CD8-positive, alpha-beta memory T cell (primary cell): ENCODE measurements at regions not wholly inside any gene's neighbourhood (a gene's known extent, or its start where the extent isn't known, plus 50 kb on each side); places are given as distances from the start of the nearest gene placed in this dataset.
A peak's percentile ranks its signal among the peaks of the same experiment; 100 is the strongest.

ENCODE experiments used
- CTCF ChIA-PET: fragments of 350-600 bp; sonication (Branson Sonifier 250); formaldehyde crosslinking; loops from one replicate; lab custom pipeline; 2021; ENCODE audit warnings: antibody characterized with exemption; lab: Charles Lee
- POLR2A ChIA-PET: fragments of 350-600 bp; sonication (Branson Sonifier 250); formaldehyde crosslinking; loops from one replicate; lab custom pipeline; 2021; ENCODE audit warnings: antibody characterized with exemption; lab: Charles Lee
- DNase-seq, 5 donors: peaks; one replicate each; pipeline versions ENCODE4 v3.0.0 to v3.0.0-alpha.2; 2020 to 2022; ENCODE audit warnings: mixed read lengths in 1 of 5
- H3K27ac ChIP-seq: one replicate; pipeline ENCODE4 v1.7.0; 2013; ENCODE audit warnings: low read depth, mild to moderate bottlenecking, low read length, moderate library complexity
- H3K27me3 ChIP-seq: 2 replicates; pipeline ENCODE4 v1.7.0; 2013; ENCODE audit warnings: low read length, mild to moderate bottlenecking; ENCODE audit not compliant: insufficient read depth, poor library complexity, severe bottlenecking
- H3K36me3 ChIP-seq: 2 replicates; pipeline ENCODE4 v1.7.0; 2013; ENCODE audit warnings: mild to moderate bottlenecking, low read length, moderate library complexity; ENCODE audit not compliant: insufficient read depth
- H3K4me1 ChIP-seq: 2 replicates; pipeline ENCODE4 v1.7.0; 2013; ENCODE audit warnings: mild to moderate bottlenecking, low read length, moderate library complexity; ENCODE audit not compliant: insufficient read depth
- H3K4me3 ChIP-seq: 2 replicates; pipeline ENCODE4 v1.7.0; 2013; ENCODE audit warnings: mild to moderate bottlenecking, low read length
- H3K9me3 ChIP-seq: 2 replicates; pipeline ENCODE4 v1.7.0; 2013; ENCODE audit warnings: mild to moderate bottlenecking, low read length
- H3K27ac Mint-ChIP-seq, 8 donors: one replicate each; pipeline ENCODE4 v1.8.0; 2020 to 2021; ENCODE audit warnings: mixed read lengths in 8 of 8, mild to moderate bottlenecking in 6 of 8, inconsistent platforms in 3 of 8, moderate library complexity in 3 of 8
- H3K27me3 Mint-ChIP-seq, 2 donors: one replicate each; pipeline ENCODE4 v1.8.0; 2020 to 2021; ENCODE audit warnings: mixed read lengths in 2 of 2, mild to moderate bottlenecking in 1 of 2, moderate library complexity in 1 of 2
- H3K36me3 Mint-ChIP-seq, 3 donors: one replicate each; pipeline ENCODE4 v1.8.0; 2020 to 2021; ENCODE audit warnings: mixed read lengths in 3 of 3, inconsistent platforms in 1 of 3, mild to moderate bottlenecking in 1 of 3
- H3K4me1 Mint-ChIP-seq, 3 donors: one replicate each; pipeline ENCODE4 v1.8.0; 2020 to 2021; ENCODE audit warnings: mixed read lengths in 3 of 3, inconsistent platforms in 1 of 3, mild to moderate bottlenecking in 1 of 3
- H3K4me3 Mint-ChIP-seq, 7 donors: one replicate each; pipeline ENCODE4 v1.8.0; 2020 to 2021; ENCODE audit warnings: mixed read lengths in 7 of 7, mild to moderate bottlenecking in 6 of 7, moderate library complexity in 4 of 7, inconsistent platforms in 2 of 7
- H3K9me3 Mint-ChIP-seq, 5 donors: one replicate each; pipeline ENCODE4 v1.8.0; 2020 to 2022; ENCODE audit warnings: mixed read lengths in 5 of 5, mild to moderate bottlenecking in 3 of 5, moderate library complexity in 2 of 5, inconsistent platforms in 1 of 5

- DNase-seq, result no peak
- H3K36me3 Mint-ChIP-seq, result peaks cover 1 to 45% (median 14%) of the 10 kb centered on the region in 3 donors
- peaks cover 3 to 5% of the 10 kb centered on the region in 2 donors for H3K27me3 Mint-ChIP-seq
- Histone ChIP-seq H3K27ac (no peak overlapping the region), H3K9me3 (no peaks in the 10 kb centered on the region), H3K36me3 (no peaks in the 10 kb centered on the region), H3K4me1 (no peaks in the 10 kb centered on the region), H3K27me3 (no peaks in the 10 kb centered on the region), H3K4me3 (no peak overlapping the region)
- H3K9me3 Mint-ChIP-seq, result peaks cover 0 to 8% (median 0%) of the 10 kb centered on the region in 5 donors
- ChIA-PET CTCF (no interaction called here), POLR2A (no interaction called here)
- peaks cover 7 to 9% (median 9%) of the 10 kb centered on the region in 3 donors for H3K4me1 Mint-ChIP-seq
- no peak overlapping the region for H3K27ac Mint-ChIP-seq
- H3K4me3 Mint-ChIP-seq, result no peak overlapping the region
These were observed 481.4 kb downstream of the ETS1 start for GRCh38 chr11:128105950-128106349.

- no peak for DNase-seq
- POLR2A ChIA-PET, result no interaction called here
- no peak overlapping the region for H3K27ac ChIP-seq
- H3K4me3 Mint-ChIP-seq, result no peak overlapping the region
- no peaks in the 10 kb centered on the region for H3K36me3 ChIP-seq
- CTCF ChIA-PET, result no interaction called here
- no peaks in the 10 kb centered on the region for H3K4me1 ChIP-seq
- no peaks in the 10 kb centered on the region for H3K9me3 ChIP-seq
- no peak overlapping the region for H3K4me3 ChIP-seq
- peaks cover 7 to 9% (median 9%) of the 10 kb centered on the region in 3 donors for H3K4me1 Mint-ChIP-seq
- peaks cover 3 to 5% of the 10 kb centered on the region in 2 donors for H3K27me3 Mint-ChIP-seq
- H3K36me3 Mint-ChIP-seq, result peaks cover 1 to 43% (median 14%) of the 10 kb centered on the region in 3 donors
- H3K27ac Mint-ChIP-seq, result peak overlapping the region in 1 of 8 donors; percentile 24
- no peaks in the 10 kb centered on the region for H3K27me3 ChIP-seq
- H3K9me3 Mint-ChIP-seq, result peaks cover 0 to 7% (median 0%) of the 10 kb centered on the region in 5 donors
These were observed 481.8 kb downstream of the ETS1 start for GRCh38 chr11:128105511-128105910.

DNA sequence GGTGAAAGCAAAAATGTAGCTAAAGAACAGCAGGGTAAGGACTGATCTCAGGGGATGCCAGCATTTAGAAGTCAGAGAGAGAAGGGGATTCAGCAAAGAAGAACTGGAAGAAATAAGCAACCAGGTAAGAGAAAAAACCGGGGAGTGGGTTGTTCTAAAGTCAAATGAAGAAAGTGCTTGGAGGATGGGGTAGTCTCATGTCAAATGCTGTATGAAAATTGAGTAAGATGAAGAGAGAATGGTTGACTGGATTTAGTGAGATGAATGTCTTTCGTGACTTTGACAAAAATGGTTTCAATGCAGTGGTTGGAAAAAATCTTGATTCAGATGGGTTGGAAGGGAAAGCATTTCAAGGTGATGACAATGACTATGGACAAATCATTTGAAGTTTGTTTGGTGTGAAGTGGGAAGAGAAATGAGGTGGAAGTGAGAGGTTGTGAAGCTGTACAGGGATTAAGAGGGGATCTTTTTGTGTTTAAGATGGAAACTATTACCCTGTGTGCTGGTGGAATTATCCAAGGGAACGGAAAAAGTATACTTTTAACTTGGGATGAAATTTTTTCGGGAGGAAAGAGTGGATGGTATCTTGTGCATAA, 484.0 kb downstream of the ETS1 start:
- POLR2A ChIA-PET, result no interaction called here
- Mint-ChIP-seq H3K27ac (no peak overlapping the region), H3K4me3 (peak overlapping the region in 1 of 7 donors; percentile 24)

DNA sequence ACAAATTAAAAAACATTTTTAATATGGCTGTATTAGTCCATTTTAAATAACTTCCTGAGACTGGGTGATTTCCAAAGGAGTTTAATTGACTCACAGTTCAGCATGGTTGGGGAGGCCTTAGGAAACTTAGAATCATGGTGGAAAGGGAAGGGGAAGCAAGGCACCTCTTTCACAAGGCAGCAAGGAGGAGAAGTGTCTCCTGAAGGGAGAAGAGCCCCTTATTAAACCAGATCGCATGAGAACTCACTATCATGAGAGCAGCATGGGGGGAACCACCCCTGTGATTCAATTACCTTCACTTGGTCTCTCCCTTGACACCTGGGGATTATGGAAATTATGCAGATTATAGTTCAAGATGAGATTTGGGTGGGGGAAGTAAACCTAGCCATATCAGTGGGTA, 488.6 kb downstream of the ETS1 start:
- Mint-ChIP-seq H3K9me3 (no peaks in the 10 kb centered on the region), H3K27ac (no peak overlapping the region), H3K27me3 (peaks cover 3 to 5% of the 10 kb centered on the region in 2 donors), H3K36me3 (peaks cover 1 to 20% (median 5%) of the 10 kb centered on the region in 3 donors), H3K4me3 (no peak overlapping the region), H3K4me1 (peaks cover 0 to 14% (median 13%) of the 10 kb centered on the region in 3 donors)
- Histone ChIP-seq H3K36me3 (no peaks in the 10 kb centered on the region), H3K4me3 (no peak overlapping the region), H3K27ac (no peak overlapping the region), H3K9me3 (no peaks in the 10 kb centered on the region), H3K4me1 (no peaks in the 10 kb centered on the region), H3K27me3 (no peaks in the 10 kb centered on the region)
- ChIA-PET CTCF (no interaction called here), POLR2A (no interaction called here)
- DNase-seq, result no peak

More for the DNA sequence above, 484.0 kb downstream of the ETS1 start:
- CTCF ChIA-PET, result interaction anchor here (0.9 kb wide), 1 partner anchor 8 kb away, joined by 3 read pairs; no protein-coding TSS in a partner anchor
- H3K4me3 ChIP-seq, result no peak overlapping the region
- H3K36me3 Mint-ChIP-seq, result peaks cover 1 to 38% (median 15%) of the 10 kb centered on the region in 3 donors
- no peaks in the 10 kb centered on the region for H3K9me3 ChIP-seq
- H3K27me3 Mint-ChIP-seq, result peaks cover 3 to 5% of the 10 kb centered on the region in 2 donors
- no peaks in the 10 kb centered on the region for H3K27me3 ChIP-seq
- no peaks in the 10 kb centered on the region for H3K36me3 ChIP-seq
- H3K4me1 ChIP-seq, result no peaks in the 10 kb centered on the region
- no peak overlapping the region for H3K27ac ChIP-seq
- H3K9me3 Mint-ChIP-seq, result peaks cover 0 to 4% (median 0%) of the 10 kb centered on the region in 5 donors
- DNase-seq, result no peak
- H3K4me1 Mint-ChIP-seq, result peaks cover 5 to 9% (median 6%) of the 10 kb centered on the region in 3 donors

DNA sequence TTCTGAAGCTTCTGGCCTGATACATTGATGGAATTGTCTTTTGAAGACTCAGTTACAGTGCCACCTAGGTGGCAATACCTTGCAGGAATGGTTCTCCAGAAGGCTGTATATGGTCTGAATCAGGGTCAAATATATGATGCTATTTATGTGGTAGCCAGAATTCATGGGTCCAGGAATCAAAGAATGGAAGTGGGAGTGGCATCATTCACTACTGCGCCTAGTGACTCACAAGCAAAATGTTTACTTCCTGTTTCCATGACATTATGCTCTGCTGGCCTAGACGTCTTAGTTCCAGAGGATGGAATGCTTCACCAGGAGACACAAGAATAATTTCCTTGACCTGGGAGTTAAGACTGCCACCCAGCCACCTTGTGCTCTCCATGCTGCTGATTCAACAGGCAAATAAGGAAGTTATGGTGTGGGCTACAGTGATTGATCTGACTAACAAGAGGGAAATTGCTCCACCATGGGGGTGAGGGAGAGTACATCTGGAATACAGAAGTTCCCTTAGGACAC, 491.8 kb downstream of the ETS1 start:
- H3K27ac Mint-ChIP-seq, result peak overlapping the region in 5 of 8 donors; percentile 7 to 55 (median 23)
- Histone ChIP-seq H3K4me1 (no peaks in the 10 kb centered on the region), H3K36me3 (no peaks in the 10 kb centered on the region), H3K9me3 (no peaks in the 10 kb centered on the region), H3K27ac (no peak overlapping the region), H3K4me3 (no peak overlapping the region), H3K27me3 (no peaks in the 10 kb centered on the region)
- ChIA-PET CTCF (interaction anchor here (0.8 to 1.3 kb wide), 2 partner anchors 9 to 57 kb away, joined by 3 read pairs; no protein-coding TSS in a partner anchor), POLR2A (no interaction called here)
- DNase-seq, result no peak
- H3K36me3 Mint-ChIP-seq, result peaks cover 0 to 11% (median 4%) of the 10 kb centered on the region in 3 donors
- H3K9me3 Mint-ChIP-seq, result peaks cover 0 to 5% (median 2%) of the 10 kb centered on the region in 5 donors
- H3K4me3 Mint-ChIP-seq, result peak overlapping the region in 1 of 7 donors; percentile 45
- no peaks in the 10 kb centered on the region for H3K27me3 Mint-ChIP-seq
- peaks cover 1 to 14% (median 13%) of the 10 kb centered on the region in 3 donors for H3K4me1 Mint-ChIP-seq

- no peak overlapping the region for H3K27ac ChIP-seq
- Mint-ChIP-seq H3K4me3 (no peak overlapping the region), H3K36me3 (peaks cover 7 to 17% (median 7%) of the 10 kb centered on the region in 3 donors), H3K9me3 (peaks cover 12 to 20% (median 15%) of the 10 kb centered on the region in 5 donors), H3K27me3 (peaks cover 0 to 2% of the 10 kb centered on the region in 2 donors), H3K4me1 (peaks cover 1 to 14% (median 13%) of the 10 kb centered on the region in 3 donors), H3K27ac (peak overlapping the region in 1 of 8 donors; percentile 27)
- no peak for DNase-seq
- POLR2A ChIA-PET, result no interaction called here
- no peak overlapping the region for H3K4me3 ChIP-seq
- H3K36me3 ChIP-seq, result no peaks in the 10 kb centered on the region
- CTCF ChIA-PET, result interaction anchor here (1.9 kb wide), 1 partner anchor 9 kb away, joined by 4 read pairs; no protein-coding TSS in a partner anchor
- no peaks in the 10 kb centered on the region for H3K27me3 ChIP-seq
- H3K9me3 ChIP-seq, result peaks cover 5% of the 10 kb centered on the region
- no peaks in the 10 kb centered on the region for H3K4me1 ChIP-seq
These were observed 493.7 kb downstream of the ETS1 start for GRCh38 chr11:128093689-128094088.

GRCh38 chr11:128089962-128090361, 497.4 kb downstream of the ETS1 start:
- H3K4me1 Mint-ChIP-seq, result peaks cover 19 to 25% (median 25%) of the 10 kb centered on the region in 3 donors
- DNase-seq, result no peak
- POLR2A ChIA-PET, result no interaction called here
- no peaks in the 10 kb centered on the region for H3K27me3 ChIP-seq
- H3K27me3 Mint-ChIP-seq, result peaks cover 0 to 2% of the 10 kb centered on the region in 2 donors
- no peak overlapping the region for H3K27ac ChIP-seq
- CTCF ChIA-PET, result no interaction called here
- peaks cover 5% of the 10 kb centered on the region for H3K9me3 ChIP-seq
- H3K4me1 ChIP-seq, result peaks cover 20% of the 10 kb centered on the region
- H3K4me3 ChIP-seq, result no peak overlapping the region
- peak overlapping the region in 1 of 8 donors; percentile 32 for H3K27ac Mint-ChIP-seq
- no peak overlapping the region for H3K4me3 Mint-ChIP-seq
- peaks cover 7 to 17% (median 10%) of the 10 kb centered on the region in 3 donors for H3K36me3 Mint-ChIP-seq
- no peaks in the 10 kb centered on the region for H3K36me3 ChIP-seq
- peaks cover 12 to 20% (median 15%) of the 10 kb centered on the region in 5 donors for H3K9me3 Mint-ChIP-seq

DNA sequence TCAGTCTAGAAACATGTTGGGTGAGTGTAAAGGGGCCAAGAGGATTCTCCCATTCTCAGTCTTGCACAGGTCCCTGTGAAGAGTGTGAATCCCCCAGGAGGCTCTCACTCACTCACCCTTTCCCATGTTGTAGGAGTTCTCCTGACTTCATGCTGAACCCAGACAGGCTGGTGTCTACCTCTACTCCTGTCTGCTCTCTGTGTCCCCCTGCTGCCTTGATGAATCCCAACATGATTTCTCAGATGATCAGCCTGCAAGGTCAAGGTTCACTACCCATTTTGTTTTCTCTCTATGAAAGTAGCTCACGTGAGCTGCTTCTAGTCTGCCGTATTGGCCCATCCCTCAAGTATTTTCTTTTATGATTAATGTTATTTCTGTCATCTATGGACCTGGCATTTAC, 500.6 kb downstream of the ETS1 start:
- ChIA-PET CTCF (interaction anchor here (0.6 to 4.0 kb wide), 8 partner anchors 33 to 744 kb away, joined by 3 to 38 read pairs (median 6); no protein-coding TSS in a partner anchor), POLR2A (interaction anchor here (0.6 to 1.4 kb wide), 2 partner anchors 49 to 64 kb away, joined by 3 read pairs; no protein-coding TSS in a partner anchor)
- Histone ChIP-seq H3K27me3 (no peaks in the 10 kb centered on the region), H3K4me1 (peaks cover 26% of the 10 kb centered on the region), H3K27ac (no peak overlapping the region), H3K4me3 (no peak overlapping the region), H3K9me3 (peaks cover 5% of the 10 kb centered on the region), H3K36me3 (no peaks in the 10 kb centered on the region)
- peak in 3 of 5 donors; percentile 8 to 48 (median 11) for DNase-seq
- Mint-ChIP-seq H3K4me1 (peaks cover 46 to 57% (median 53%) of the 10 kb centered on the region in 3 donors), H3K9me3 (peaks cover 12 to 20% (median 17%) of the 10 kb centered on the region in 5 donors), H3K36me3 (peaks cover 7 to 27% (median 8%) of the 10 kb centered on the region in 3 donors), H3K27ac (peak overlapping the region in 7 of 8 donors; percentile 0 to 81 (median 38)), H3K4me3 (peak overlapping the region in 5 of 7 donors; percentile 5 to 38 (median 18)), H3K27me3 (peaks cover 0 to 4% of the 10 kb centered on the region in 2 donors)
